HG02981 (cell line): ENCODE measurements at regions not wholly inside any gene's neighbourhood (a gene's known extent, or its start where the extent isn't known, plus 50 kb on each side); places are given as distances from the start of the nearest gene placed in this dataset.
"Not testable (repeated sequence)": the region's sequence is repeated elsewhere in the genome, so short reads cannot be mapped to it uniquely, and the experiment has no call there.

ENCODE experiments used
- ATAC-seq: cut with Tn5 transposase; IDR thresholded peaks from one replicate; pipeline ENCODE4 v1.9.1; 2021; ENCODE audit warnings: mild to moderate bottlenecking, moderate library complexity; ENCODE audit not compliant: unreplicated experiment

- ATAC-seq: no peak
These were observed 219.7 kb downstream of the MTERF1 start for GRCh38 chr7:91660734-91661356.

DNA sequence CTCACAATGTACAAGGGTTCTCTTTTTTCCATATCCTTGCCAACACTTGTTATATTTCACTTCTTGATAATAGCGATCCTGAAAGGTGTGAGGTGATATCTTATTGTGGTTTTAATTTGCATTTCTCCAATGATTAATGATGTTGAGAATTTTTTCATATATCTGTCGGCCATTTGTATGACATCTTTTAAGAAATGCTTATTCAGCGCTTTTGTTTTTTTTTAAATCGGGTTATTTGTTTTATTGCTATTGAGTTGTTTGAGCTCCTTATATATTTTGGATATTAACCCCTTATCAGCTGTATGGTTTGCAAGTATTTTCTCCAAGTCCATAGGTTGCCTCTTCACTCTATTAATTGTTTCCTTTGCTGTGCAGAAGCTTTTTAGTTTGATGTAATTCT is 218.8 kb downstream of the MTERF1 start:
- no peak for ATAC-seq

GRCh38 chr7:91668217-91668616 is 212.3 kb downstream of the MTERF1 start:
- no peak for ATAC-seq

DNA sequence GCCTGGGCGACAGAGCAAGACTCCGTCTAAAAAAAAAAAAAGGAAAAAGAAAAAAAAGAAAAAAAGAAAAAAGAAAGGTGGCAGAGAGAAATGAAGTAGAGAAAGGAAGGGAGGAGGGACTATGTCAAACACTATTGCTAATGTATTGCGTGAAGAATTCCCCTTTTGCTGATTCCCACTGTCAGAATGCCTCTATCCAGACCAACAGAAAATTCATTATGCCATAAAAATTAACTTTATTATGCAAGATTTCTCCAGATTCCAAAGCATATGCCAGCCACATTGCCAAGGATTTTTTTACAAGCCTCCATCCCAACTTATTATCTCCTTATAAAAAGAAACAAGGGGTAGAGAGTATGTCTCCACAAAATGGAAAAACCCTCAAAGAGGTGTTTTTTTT is 209.3 kb downstream of the MTERF1 start:
- ATAC-seq: no peak

DNA sequence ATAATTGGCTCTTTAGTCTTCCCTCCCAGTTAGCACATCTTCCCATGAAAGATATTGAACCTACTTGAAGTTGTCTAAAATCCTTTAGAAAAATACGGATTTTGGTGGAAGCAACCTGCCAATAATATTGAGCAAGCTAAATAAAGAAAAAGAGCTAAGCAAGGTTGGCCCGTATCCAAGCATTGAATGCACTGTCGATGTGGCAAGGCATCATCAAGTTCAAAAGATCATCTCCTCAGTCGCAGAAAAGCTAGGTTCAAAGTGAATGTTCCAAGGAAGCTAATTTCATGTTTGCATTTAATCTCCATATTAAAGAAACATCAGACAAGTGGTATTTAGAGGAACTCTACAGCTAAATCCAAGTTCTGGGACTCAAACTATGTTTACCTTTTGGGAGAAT is 206.0 kb downstream of the MTERF1 start:
- no peak for ATAC-seq

GRCh38 chr7:91681718-91682117 is 198.8 kb downstream of the MTERF1 start:
- no peak for ATAC-seq

DNA sequence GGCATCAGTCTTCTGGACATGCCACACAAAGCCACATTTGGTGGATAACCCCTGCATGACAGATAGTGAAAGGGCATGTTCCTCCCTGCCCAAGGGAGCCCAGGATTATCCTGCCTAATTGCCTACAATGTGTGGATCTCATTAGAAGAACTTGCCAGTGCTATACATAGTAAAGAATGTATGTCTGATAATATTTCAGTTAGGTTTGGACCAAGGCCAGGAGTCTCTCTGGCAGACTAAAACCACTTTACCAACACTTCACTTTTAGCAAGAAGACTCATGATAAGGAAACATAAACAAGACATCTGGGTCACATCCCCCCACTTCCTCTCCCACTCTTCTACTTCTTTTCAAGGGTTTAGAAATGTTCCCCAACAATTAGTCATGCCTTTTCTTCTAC is 196.7 kb downstream of the MTERF1 start:
- no peak for ATAC-seq

GRCh38 chr7:91685544-91685943 is 195.0 kb downstream of the MTERF1 start:
- no peak for ATAC-seq

- no peak for ATAC-seq
These were observed 189.9 kb downstream of the MTERF1 start for GRCh38 chr7:91690541-91691070.

DNA sequence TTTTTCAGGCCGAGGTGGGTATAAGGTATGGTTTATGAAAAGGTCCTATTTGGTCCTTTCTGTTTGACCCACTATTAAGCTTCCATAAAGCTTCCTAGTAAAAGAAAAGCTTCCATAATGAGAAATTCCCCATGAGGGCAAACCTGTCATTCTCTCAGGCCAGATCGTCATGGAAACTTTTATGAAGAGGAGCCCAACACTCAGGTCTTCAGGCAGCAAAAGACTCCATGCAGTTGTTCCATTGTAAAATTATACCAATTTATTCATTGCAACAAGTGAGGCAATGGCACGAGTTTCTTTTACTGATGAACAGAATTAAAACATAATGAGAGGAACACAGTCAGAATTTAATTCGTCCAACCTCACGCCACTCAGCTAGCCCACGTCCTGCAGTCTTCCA is 188.6 kb downstream of the MTERF1 start:
- no peak for ATAC-seq

- ATAC-seq: no peak
These were observed 187.7 kb downstream of the MTERF1 start for GRCh38 chr7:91692800-91693199.

DNA sequence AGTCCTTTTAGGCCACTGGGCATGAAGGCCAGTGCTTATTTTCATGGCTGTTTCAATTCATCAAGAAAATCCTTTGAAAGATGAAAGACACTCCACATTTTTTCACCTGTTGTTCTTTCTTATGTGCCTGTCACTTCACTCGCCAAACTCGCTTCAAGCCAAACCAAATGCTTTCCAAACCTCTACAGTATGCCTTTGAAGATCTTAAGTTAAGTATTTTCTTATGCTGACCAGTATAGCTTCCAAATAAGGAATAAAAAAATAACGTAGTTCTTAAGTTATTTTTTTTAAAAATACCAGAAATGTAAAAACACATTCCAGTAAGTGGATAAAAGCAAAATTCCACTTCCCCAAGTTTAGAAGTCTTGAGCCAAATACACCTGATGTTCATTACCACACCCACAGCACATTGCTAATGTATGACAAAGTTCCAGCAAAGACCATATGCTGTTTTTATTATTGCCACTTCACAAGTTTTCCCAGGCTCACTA is 186.1 kb downstream of the MTERF1 start:
- ATAC-seq: no peak

- no peak for ATAC-seq
These were observed 169.6 kb downstream of the MTERF1 start for GRCh38 chr7:91710881-91711280.

- ATAC-seq: no peak
These were observed 166.8 kb downstream of the MTERF1 start for GRCh38 chr7:91713669-91714068.

DNA sequence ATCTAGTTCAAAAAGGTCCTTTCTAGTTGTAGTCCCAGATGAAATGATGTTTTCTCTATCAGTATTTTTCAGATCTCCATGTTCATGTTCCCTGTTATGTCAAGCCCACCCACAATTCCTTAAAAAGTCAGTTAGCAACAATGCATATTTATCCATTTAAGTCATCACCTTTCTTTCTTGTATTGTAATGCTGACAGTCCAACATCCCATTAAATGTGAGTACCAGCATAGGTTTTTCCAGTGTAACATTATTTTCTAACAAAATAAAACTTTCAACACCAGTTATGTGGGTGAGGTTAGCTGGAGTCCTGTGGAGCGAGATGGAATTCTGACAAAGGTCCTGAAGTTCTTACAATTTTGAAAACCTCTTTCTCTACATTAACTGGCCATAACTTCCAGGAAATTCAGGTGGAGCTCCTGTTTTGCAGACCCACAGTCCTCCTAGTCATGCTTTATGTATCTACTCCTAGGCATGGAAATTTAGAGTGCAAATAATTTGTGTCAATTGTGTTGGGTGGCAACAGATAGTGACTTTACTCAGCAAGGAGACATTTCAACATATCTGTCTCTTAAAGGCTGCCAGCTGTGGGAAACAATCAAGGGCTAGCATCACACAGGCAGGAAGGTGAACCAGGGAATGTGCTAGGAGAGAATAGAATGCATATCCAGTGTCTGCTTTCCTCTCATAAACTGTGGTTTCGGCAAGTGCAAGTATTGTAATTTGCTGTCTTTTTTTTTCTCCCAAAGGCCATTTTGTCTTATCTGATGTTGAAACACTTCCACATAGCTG is 162.6 kb downstream of the MTERF1 start:
- ATAC-seq: no peak

DNA sequence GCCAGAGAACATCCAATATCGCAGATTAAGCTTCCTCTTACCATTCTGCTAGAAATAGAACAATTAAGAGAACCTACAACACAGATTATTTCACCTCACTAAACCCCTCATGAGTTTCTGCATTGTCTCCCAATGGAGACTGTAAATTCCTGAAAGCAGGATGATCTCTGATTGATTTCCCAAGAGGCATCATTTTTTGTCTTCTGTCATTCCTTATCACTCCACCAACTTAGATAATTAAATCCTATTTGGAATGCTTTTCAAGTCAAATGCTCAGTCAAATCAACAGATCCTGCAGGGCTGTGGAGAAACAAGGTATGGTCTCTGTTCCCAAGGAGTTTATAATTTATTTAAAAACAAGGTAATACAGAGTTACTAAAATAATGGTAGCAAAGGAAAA is 161.5 kb downstream of the MTERF1 start:
- no peak for ATAC-seq

- no peak for ATAC-seq
These were observed 160.1 kb downstream of the MTERF1 start for GRCh38 chr7:91720260-91720937.

- no peak for ATAC-seq
These were observed 157.7 kb downstream of the MTERF1 start for GRCh38 chr7:91722831-91723230.

GRCh38 chr7:91729046-91729445 is 151.5 kb downstream of the MTERF1 start:
- ATAC-seq: not testable (repeated sequence)

DNA sequence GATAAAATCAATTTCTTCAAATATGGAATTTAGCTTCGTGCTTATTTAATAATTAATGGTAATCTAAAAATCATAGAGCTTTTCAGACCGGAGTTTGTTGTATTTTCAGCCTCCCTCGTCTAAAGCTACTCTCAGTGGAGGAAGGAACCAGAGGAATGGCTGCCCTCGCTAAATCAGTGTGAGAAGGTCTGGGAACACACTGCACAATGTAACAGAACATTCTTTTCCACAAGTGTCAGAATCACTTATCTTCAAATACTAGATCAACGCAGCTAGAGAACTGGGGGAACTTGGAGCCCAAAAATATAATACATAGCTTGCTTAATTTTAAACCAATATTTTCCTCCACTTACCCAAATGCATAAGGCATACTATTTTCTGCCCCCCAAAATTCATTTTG is 148.5 kb downstream of the MTERF1 start:
- no peak for ATAC-seq

GRCh38 chr7:91749418-91749817 is 131.1 kb downstream of the MTERF1 start:
- no peak for ATAC-seq

GRCh38 chr7:91750091-91750490 is 130.4 kb downstream of the MTERF1 start:
- ATAC-seq: no peak
